Inferior parietal cortex (tissue), 1 donor: ENCODE measurements at regions not wholly inside any gene's neighbourhood (a gene's known extent, or its start where the extent isn't known, plus 50 kb on each side); places are given as distances from the start of the nearest gene placed in this dataset.
"Not testable (repeated sequence)": the region's sequence is repeated elsewhere in the genome, so short reads cannot be mapped to it uniquely, and the experiment has no call there.

Experiments used
- DNase-seq: peaks from one replicate; pipeline ENCODE4 v3.0.0-alpha.2; 2016; ENCODE audit errors: extremely low spot score

DNA sequence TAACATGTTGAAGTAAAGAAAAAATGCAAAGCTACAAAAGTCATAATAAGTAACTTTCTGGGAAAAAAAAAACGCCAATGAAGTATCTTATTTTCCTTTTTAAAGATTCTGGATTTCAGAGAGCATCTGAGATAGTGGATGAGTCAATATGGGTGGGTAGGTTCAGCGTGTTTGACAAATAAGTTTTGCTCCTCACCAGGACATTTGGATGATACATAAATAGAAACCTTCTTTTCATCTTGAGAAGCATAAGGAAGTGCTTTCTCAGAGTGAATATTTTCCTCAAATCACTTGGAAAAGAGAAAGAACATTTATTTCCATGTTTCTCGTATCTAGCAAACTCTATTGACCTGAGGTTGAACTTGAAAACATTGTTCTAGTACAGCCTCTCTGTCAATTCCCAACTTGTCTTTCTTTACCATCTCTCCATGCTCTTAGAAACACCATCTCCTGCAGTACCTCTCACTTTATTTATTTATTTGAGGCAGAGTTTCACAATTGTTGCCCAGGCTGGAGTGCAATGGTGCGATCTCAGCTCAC, 463.2 kb downstream of the KLF5 start:
- DNase-seq, result no peak

DNA sequence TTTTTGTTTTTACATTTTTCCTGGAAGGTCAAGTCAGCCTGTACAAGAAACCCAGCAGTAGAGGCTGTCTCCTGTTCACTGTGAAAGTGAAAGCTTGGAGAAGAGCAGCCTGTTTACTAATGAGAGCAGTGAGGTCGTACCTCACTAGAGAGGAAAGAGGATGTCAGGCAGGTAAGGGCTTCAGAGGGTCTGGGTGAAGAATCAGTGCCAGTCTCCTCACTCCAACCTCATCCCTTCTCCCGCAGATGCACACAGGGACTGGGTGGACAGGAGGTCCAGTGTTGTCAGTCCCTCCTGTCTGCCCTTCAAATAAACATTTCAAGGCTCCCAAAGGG, 462.5 kb downstream of the KLF5 start:
- DNase-seq, result no peak

DNA sequence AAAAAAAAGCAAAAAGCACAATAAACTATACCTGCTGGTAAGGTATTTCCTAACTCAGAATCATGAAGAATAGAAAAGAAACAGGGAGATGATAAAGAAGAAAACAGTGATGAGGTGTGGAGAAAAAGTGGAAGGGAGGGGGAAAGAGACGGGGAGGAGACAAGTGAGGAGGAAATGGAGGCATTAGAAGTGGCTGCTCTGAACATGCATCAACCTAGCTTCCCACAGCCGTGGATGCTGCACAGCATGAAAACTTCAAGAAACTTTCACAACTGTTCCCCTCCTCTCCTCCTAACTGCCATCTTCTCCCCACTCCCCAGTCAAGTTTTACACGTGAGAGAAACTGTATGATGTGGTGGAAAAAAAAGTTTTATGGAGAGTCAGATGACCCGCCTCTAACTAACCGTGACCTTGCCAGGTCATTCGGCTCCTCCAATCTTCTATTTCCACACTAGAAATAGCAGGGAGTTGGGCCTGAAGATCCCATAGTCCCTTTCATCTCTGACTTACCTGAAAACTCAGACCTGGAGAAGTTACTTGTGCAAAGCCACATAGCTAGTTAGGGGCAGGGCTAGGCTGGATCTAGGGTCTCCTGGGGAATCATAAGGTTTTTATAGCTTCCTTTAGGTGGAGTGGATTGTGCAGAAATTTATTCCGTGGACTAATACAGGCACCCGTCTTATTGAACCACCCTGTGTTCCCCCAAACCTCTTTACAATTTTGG, 461.9 kb downstream of the KLF5 start:
- no peak for DNase-seq

DNA sequence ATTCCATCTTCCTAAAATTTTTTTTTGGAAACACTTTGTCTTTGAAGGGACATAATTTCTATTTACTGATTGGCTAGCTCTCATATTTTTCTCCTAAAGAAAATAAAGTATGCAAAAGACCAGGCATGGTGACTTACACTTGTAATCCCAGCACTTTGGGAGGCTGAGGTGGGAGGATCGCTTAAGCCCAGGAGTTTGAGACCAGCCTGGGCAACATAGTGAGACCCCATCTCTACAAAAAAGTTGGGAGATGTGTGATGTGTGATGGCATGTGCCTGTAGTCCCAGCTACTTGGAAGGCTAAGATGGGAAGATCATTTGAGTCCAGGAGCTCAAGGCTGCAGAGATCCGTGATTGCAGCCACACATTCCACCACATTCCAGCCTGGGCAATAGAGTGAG, 461.3 kb downstream of the KLF5 start:
- DNase-seq, result not testable (repeated sequence)

DNA sequence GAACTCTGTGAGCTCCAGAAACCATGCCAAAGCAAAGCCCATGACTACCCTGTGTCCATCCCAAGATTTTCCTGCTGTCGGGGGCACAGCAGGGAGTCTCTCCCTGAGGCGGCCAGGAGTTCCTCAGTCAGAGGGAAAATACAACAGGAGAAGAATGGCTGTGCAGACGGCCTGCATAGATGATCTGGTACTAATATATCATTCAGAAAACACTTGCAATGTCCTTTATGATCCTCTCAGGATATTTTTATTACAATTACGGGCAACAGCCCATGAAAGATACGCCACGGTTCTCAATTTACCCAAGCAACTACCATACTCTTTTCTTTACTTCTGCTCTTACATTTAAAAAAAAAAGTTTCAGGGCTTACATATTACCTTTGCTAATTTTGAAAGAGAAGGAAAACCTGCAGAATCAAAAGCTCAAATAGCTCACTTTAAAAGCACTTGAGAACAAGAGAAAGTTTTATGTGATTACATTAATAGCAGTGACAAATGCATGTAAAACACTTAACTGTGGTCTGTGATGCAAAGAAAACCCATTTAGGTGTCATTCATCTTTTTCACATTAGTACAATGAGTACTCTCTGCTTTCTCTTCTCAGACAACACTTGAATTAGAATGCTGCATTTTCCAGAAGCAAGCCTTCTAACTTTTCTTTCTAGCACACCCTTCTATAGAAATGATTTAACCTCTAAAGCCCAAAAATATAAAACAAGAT, 460.8 kb downstream of the KLF5 start:
- DNase-seq, result no peak

DNA sequence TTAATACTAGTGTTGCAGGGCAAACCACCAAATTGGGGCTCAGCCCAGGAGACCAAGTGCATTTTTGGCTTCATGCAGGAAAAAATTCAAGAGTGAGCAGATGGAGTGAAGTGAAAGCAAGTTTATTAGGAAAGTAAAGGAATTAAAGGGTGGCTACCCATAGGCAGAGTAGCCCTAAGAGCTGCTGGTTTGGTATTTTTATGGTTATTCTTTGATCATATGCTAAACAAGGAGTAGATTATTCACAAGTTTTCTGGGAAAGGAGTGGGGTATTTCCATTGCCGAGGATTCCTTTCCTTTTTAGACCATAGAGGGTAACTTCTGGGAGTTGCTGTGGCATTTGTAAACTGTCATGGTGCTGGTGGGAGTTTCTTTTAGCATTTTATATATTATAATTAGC, 459.0 kb downstream of the KLF5 start:
- no peak for DNase-seq

DNA sequence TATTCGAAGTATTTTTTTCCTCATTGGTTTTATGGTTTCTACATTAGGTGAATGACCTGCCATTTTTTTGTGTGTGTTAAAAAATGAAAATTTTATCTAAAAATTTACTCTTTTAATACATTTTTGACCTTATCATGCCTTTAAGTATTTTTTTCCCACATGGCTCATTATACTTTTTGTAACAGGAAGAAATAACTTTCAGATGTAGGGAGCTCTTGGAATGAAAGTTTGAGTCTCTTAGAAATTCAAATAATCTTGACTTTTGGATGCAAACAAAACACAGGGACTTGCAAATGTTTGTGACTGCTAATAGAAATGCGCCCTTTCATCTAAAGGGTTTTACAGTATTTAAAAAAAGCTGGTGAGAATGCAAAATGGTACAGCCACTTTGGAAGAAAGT, 457.9 kb downstream of the KLF5 start:
- DNase-seq, result no peak

DNA sequence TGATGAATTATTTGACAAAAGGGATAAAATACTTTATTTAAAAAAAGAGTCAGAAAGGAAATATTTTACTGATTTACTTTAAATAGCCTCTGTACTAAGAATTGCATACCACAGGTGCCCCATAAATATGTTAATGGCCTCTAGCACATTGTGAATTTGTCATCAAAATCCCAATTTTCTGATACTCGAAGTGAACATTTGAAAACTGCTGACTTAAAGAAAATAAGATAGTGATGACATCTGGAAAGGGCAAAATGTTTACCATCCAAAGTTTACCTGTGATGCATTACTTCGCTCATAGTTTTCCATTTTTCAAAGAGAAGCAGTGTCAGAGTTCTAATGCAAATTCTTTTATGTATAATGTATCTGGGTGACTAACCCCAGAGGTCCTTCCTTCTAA, 455.4 kb downstream of the KLF5 start:
- DNase-seq, result no peak

DNA sequence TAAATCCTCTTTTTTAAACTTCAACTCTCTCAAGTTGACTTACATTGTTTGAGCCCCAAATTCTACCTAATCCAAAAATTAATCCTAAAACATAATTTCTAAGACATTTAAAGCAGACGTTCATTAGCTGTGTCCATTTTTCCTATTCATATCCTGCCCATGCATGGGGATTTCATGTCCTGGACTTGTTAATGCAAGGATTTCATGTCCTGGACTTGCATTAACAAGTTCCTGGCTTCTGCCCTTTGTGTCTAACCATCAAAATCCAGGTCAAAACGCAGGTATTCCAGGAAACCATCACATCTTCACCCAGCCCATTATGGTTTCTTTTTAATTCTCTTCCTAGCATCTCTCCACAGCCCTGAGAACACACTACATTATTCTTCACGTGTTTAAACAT, 454.9 kb downstream of the KLF5 start:
- no peak for DNase-seq

DNA sequence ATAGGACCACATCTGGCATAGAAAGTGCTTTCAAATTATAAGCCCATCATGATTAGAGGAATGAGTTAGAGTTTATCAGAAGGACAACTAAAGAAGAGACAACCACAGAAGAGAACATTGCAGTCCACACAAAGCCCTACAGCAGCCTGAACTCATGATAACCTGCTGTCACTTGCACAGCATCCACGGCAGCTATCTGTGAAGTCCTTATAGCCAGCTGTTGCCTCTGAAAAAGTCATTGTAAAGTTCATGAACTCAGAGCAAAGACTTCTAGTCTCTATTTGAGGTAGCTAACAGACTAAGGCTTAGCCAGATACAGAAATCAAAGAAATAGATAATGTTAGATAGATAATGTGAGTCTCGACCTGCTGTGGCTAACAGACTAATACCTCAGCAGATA, 450.0 kb downstream of the KLF5 start:
- no peak for DNase-seq

DNA sequence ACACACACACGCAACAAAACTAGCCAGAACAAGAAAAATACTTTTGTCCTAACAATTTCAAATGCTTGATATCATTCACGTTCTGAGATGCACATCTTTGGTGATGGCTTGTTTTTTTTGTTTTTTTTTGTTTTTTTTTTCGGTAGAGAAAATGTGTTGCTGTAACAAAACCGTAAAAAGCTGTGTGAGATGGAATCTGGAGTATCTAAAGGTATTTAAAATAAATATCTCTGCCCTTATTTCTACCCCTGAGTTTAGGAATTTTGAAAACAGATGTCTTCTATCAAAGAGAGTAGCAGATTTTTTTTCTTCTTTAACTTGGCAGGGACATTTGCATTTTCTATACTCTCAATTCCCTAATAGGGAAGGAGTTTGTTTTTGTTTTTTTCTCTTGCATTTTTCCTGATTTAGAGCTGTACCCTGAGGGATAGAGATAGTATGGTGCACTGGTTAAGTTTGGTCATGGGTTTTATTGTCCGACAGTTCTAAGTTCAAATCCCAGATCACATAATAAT, 446.6 kb downstream of the KLF5 start:
- no peak for DNase-seq

DNA sequence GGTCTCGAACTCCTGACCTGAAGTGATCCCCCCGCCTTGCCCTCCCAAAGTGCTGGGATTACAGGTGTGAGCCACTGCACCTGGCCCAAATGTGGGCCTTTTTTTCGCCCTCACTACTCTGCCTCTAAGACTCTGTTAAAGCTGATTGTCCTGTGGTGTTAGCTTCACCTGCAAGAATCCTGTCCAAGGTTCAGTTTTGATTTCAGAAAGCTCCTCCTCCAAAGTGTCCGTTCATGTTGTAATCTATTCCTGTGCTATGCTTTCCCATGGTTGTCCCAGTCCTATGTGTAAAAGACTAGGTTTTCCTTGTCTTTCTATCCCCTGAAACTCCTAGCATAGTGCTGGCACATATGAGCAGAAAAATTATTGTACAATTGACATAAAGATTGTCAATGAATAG, 440.9 kb downstream of the KLF5 start:
- no peak for DNase-seq

DNA sequence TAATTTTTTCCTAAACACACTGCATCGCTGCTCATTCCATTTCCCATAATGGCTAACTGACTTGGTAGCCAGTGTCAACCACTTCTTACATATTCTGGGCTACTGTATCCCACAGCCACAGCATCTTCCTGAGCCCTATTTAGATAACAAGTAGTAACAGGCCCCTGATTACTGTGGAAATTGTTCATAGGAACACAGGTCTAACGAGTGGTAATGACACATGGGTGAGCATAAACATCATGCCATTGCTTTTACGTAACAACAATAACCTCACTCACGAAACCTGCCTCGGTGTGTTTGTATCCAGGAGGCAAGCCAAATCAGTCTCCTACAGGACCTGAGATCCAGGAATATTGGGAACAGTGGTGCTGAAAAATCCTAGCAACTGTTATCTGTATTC, 438.6 kb downstream of the KLF5 start:
- no peak for DNase-seq

DNA sequence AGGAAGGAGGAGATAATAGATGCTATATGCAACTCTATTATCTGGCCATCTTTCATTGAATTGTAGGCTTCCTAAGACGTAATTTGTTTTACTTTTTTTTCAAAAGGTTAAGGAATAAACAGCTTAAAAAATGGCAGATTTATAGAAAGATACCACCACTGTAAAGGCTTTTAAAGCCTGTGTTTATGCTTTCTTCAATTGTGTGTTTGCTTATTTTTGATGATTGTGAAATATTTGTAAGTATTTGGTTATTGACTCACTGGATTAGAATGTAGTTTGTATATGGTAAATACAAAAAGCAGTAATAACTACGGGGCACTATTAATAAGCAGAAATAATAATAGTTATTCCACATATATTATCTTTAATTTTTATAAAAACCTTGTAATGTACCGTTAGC, 437.9 kb downstream of the KLF5 start:
- no peak for DNase-seq

DNA sequence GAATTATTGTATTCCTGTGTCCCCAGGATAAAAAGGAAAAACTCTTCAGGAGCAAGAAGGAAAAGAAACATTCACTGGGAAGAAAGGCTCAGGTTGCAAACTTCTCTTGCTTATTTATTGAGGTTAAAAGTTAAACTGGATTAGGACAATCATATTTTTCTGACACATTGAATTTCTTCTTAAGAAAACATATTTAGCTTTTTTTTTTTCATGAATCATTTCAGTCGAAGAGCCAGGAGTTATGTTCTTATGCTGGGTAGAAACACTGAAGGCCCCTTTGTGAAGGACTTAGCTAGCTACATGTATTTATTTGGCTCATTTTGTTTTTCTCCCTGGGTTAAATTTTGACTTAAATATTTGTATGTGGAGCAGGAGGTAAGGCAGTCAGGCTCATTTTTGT, 434.0 kb downstream of the KLF5 start:
- no peak for DNase-seq

DNA sequence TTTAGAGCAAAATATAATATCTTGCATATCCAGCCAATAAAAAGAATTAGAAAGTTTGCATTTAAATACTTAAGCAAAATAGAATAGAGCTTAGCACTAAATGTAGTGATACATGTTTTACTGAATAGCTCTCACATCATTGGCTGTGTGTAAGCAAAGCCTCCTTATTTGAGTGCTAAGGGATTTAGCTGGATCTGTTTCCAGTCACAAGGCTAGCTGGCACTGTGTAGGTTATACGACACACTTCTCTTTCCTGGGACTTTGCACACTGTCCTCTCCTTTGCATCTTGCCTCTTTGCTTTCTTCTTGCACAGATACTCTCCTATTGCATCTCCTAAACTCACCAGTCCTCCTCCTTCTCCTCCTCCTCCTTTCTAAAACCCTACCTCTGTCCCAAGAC, 423.8 kb downstream of the KLF5 start:
- DNase-seq, result no peak

DNA sequence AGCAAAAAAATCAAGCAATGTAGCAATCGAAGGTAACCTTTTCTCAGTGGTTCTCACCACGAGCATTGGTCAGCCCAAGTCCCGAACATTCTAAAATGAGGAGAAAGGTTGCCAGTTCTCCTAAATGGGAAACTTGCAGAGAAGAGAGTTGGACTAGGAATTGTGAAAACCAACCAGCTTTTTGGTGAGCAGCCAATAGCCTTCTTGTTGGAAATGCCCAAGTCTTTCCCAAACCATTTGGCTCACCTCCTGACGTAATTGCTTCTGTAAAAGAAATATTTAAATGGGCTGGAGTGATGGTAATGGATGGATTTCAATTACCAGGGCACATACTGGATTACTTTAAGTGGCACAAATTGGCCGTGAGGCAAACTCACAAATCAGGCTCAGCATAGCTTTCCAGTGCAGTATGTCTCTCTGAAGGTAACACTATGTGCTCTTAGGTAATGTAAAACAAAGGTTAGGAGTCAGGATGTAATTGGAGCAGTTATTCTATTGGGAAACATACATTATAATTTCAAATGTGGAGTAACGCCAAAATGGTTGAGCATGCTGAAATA, 423.2 kb downstream of the KLF5 start:
- DNase-seq, result no peak

DNA sequence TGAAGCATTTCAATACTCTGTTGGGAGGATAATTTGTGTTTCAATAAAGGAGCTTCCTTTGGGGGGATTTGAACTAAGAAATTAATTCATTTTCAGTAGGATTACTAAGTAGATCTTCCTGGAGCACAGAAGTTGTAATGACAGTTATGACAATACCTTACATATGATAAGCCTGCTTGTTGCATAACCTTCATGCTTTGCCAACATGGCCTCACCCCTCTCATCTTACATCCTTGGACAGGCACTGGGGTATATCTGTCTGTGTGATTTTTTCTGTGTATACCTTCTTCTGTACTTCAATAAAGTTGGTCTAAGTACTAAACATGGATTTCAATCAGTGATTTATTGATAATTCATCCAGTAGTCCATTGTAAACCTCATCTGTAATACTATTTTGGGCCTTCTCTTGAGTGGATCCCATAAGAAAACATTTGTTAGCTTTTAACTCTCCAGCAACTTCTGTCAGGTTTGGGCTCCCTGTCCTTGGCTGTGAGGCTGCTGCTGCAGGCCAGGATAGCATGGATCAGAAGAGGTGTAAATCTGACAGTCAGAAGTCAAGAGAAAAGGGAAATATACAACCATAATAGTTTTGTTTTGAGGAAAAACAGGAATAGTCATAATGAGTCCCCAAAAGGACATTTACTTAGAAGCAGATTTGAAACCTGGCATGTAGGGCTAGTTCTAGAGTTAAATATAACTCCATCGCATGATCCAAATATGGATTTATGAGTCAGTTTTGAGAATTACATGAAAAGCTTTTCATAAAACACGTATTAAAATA, 422.2 kb downstream of the KLF5 start:
- peak; percentile 31 for DNase-seq

DNA sequence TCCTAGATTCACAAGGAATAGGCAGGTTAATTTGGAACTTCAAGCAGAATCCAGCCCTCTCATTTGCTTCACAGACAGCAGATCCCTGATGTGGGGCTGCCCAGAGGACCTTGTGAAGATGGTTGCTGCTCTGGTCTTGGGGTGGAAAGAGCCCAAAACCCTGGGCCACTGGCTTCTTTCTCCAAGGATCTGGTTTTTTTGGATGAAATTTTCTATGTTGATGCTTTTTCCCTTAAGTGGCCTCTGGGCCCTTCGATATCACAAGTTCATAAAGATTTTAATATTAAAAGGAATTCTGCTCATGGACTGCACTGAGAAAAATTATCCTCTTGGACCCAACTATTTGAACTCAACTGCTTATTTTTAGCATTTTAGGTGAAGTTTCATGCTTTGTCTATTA, 421.1 kb downstream of the KLF5 start:
- DNase-seq, result no peak

DNA sequence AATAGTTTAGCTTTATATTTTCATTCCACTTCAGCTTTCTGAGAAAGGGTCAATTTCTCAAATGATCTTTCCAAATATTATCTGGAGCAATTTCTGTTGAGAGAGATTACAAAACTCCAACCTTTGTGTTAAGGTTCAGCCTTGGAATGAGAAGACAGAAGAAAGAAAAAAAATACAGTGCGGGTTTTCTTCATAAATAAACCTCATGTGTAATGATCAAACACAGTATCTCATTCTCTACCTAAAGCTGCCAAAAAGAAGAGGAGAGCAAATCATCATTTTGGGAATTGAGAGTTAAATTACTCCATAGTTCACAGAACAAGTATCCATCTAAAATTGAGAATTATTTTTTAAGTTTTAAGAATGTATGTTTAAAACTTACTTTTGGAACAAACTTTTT, 420.5 kb downstream of the KLF5 start:
- no peak for DNase-seq

DNA sequence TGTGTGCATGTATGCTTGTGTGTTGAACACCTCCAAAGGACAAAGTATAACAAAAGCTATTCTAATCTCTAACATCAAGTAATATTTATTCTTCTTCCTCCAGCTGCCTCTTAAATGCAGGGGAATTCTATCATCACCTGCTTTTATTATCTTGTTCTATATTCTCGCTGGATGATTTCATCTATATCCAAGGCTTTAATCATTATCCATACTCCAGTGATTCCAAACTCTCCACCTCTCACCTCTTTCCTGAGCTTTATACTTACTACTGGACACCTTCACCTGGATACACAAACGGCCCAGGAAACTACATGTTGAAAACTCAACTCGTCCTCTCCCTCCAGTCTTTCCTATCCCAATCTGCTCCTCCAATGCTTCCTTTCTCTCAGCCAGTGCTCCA, 418.6 kb downstream of the KLF5 start:
- no peak for DNase-seq

DNA sequence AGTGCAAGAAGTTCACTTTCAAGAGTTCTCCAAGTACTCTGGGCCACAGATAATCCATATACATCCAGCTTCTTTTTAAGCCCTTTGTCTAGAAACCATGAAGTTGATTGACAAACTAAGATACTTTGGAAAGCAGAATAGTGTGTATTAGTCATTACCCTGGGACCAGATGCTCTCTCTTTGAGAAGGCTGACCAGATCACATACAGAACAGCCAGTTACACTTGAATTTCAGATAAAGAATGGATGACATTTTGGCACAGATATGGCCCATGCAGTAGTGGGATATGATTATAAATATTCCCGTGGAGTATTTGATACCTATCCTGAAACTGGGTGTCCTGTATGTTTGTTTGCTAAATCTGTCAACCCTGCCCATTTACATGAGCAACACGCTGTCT, 414.2 kb downstream of the KLF5 start:
- DNase-seq, result no peak
